ENCODE measurements at regions not wholly inside any gene's neighbourhood (a gene's known extent, or its start where the extent isn't known, plus 50 kb on each side); places are given as distances from the start of the nearest gene placed in this dataset.
"Not testable (repeated sequence)": the region's sequence is repeated elsewhere in the genome, so short reads cannot be mapped to it uniquely, and the experiment has no call there.

GRCh38 chr7:53383131-53383530 lies 347.7 kb downstream of the POM121L12 start:
- peak; percentile 44 for FAIRE-seq
- DNase-seq (ENCODE audit: low spot score) = peak; percentile 80

- FAIRE-seq; DNase-seq (ENCODE audit: low spot score): not testable (repeated sequence)
These were observed 349.8 kb downstream of the POM121L12 start for GRCh38 chr7:53385239-53385638.

DNA sequence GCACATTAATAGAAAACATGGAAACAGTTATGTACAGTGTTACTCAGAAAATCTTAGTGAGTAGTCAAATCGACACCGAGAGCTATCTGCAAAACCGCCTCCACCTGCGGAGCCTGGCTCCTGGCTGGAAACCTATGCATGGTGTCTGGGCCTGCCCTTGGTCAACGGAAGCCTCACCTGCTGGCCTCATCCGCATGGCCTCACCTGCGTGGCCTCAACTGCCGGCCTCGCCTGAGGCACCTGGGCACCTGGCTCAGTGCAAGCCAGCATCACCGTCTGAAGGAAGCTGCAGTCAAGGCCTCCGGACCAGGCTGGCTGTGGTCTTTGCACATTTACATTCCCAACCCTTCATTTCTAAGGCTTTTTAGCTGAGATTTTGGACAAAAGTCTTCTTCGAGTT lies 352.1 kb downstream of the POM121L12 start:
- DNase-seq (ENCODE audit: low spot score) = no peak
- no peak for FAIRE-seq

- DNase-seq (ENCODE audit: low spot score) = no peak
These were observed 362.5 kb downstream of the POM121L12 start for GRCh38 chr7:53397911-53398310.

GRCh38 chr7:53398566-53398965 lies 363.1 kb downstream of the POM121L12 start:
- FAIRE-seq (no peak), DNase-seq (ENCODE audit: low spot score) (no peak)

More at GRCh38 chr7:53397911-53398310, 362.5 kb downstream of the POM121L12 start:
- no peak for FAIRE-seq

GRCh38 chr7:53413021-53413420 lies 377.6 kb downstream of the POM121L12 start:
- FAIRE-seq (no peak), DNase-seq (ENCODE audit: low spot score) (no peak)

GRCh38 chr7:53415816-53416215 lies 380.4 kb downstream of the POM121L12 start:
- no peak for FAIRE-seq
- DNase-seq (ENCODE audit: low spot score) = no peak

DNA sequence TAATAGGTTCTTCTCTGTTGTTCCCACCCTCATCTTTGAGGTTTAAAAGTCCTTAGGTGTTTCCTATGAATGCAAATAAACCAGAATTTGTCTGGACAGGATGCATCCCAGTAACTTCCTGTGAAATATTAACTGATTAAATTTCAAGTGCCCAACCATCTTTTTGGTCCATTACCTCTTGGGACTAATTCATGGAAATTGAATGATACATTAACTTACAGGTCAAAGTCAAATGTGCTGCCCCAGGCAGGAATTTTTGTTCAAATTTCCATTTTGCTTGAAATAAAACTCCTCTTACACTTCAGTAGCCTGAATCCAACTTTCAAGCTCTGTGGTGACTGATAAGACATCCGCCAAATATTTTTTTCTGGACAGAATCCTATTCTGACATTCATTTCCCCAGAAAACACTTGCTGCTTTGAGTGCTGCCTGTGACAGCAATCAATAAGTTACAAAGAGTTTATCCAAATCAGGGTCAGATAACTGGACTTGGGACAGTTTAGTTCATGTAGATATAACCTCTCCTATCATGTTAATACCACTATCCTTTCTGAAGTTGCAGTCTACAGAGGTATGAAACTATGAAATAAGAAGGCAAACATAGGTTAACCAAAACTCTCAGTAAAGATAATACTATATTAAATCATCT lies 383.5 kb downstream of the POM121L12 start:
- FAIRE-seq (no peak), DNase-seq (ENCODE audit: low spot score) (no peak)

- DNase-seq (ENCODE audit: low spot score) (no peak), FAIRE-seq (no peak)
These were observed 385.1 kb downstream of the POM121L12 start for GRCh38 chr7:53420550-53420949.

DNA sequence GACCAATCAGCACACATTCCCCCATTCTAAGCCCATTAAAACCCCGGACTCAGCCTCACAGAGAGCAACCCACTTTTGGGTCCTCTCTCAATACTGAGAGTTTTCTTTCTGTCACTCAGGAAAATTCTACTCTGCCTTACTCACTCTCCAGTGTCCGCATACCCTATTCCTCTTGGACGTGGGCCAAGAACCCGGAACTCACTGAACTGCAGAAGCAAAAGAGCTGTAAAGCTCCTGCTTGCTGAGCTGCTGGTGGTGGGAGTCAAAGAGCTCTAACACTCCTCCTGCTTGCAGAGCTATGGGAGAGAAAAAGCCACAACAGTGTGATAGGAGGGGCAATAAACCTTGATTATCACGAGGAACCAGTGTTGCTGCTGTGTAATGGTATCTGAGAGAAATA lies 386.9 kb downstream of the POM121L12 start:
- DNase-seq (ENCODE audit: low spot score) = no peak
- FAIRE-seq = no peak

GRCh38 chr7:53426145-53426750 lies 390.8 kb downstream of the POM121L12 start:
- FAIRE-seq = no peak

DNA sequence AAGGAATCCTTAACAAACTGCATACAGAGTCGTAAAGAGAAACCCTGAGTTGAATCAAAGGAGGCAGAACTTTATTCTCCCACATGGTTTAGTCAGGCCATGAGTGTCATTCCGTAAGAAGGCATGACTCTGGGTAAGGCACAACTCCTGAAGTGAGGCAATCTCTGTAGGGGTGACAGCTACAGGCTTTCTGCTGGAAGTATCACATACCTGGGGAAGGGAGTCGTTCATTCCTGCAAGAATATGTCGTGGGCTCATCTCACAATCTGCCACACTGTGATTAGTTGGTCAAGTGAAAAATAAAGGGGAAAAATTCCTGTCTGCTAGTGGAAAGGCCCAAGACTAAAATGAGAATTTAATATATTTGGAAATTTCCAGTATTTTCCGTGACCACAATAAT lies 392.6 kb downstream of the POM121L12 start:
- DNase-seq (ENCODE audit: low spot score) = no peak
- no peak for FAIRE-seq

More at GRCh38 chr7:53426145-53426750, 390.8 kb downstream of the POM121L12 start:
- no peak for DNase-seq (ENCODE audit: low spot score)

- no peak for DNase-seq (ENCODE audit: low spot score)
- FAIRE-seq = no peak
These were observed 396.5 kb downstream of the POM121L12 start for GRCh38 chr7:53431901-53432300.

DNA sequence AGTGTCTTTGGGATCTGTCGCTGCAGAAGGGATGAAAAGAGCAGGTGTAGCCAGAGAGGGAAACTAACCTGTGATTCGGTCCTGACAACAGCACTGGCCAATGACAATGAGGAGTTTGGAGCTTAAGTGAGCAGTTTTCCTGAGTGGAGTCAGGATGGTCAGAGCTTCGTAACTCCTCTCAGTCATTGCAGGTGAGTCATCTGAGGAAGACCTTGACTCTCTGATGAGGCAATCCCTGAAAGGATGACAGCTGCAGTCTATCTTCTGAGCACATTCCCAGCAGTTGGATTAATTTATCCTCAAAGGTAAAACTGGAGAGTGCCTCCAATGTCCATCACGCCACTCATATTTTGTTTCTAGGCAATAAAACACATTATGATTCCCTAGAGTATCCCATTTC lies 401.9 kb downstream of the POM121L12 start:
- no peak for DNase-seq (ENCODE audit: low spot score)
- FAIRE-seq = no peak

DNA sequence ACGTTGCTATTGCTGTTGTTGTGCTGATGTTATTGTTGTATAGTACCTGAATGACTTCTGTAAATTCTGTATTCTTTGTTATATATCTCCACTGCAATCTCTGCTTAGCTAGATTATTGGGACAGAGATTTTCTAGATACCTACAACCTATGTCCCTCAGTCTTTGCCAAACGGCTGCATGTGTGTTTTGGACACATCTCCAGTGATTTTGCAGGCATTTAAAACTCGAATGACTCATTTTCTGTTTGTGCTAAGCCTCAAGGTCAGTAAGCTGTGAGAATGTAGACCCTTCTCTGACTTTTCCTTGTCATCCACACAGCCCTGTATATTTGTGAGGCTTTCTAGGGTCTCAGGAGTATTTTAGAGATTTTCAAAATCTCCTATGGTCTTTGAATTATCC lies 410.7 kb downstream of the POM121L12 start:
- FAIRE-seq = no peak

DNA sequence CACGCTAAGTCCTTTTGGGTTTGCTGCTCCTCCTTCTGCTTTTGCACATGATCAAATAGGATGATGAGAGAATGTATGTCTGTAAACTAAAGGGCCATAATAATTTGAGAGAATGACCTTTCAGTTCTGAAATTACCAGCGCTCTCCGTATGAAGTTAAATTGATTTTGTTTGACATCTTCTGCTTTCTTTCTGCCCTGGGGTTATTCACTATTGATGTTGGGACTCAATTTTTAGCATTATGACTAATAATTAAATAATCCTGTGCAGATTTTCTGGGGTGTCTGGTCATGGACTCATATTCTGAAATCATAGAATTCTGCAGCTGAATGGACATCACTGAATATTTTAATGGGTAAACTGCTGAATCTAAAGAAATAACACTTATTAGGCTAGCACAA lies 423.2 kb downstream of the POM121L12 start:
- DNase-seq (ENCODE audit: low spot score) = no peak
- FAIRE-seq = no peak

More for the DNA sequence above, 410.7 kb downstream of the POM121L12 start:
- DNase-seq (ENCODE audit: low spot score) = no peak

DNA sequence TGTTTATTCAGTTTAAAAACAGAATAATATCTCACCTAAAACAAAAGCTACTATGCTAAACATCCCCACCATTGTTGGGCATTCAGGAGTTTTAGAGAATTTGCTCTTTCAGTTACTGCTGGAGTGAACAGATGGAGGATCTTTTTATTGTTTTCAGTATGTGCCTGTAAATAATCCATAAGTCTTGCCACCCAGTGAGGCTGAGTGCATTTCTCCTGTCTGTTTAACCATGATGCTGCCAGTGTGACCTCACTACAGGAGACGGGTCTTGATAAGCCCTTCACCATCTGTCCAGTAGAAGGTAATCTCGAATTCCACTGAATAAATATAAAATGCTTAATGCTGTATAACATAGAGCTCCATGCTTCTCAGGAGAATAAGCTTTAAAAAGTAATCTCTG lies 430.9 kb downstream of the POM121L12 start:
- FAIRE-seq = no peak
- no peak for DNase-seq (ENCODE audit: low spot score)

DNA sequence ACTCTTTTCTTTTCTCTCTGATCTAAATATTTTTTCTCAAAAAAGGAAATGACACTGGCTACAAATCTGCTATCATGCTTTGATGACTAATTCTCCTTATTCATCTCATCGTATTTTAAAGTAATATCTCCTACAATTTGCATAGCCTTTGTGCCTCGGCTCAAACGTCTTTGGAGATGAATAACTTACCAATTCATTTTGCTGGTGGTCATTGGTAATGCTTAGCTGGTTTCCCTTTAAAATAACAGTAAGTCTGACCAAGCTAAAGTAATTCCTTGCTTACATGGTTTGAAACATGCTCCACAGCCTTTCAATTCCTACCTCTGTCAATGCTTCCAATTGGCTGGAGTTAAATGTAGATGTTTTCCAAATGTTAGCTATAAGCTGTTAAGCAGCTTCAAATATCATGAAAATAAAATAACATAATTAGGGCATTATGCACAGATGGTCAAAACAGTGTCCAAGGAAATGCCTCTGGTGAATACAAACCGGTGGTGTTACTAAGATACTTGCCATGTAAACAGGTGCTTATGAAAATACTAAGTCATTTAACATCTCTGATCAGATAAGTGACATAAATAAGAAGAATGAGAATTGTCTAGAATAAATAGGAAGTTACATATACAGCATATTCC lies 435.0 kb downstream of the POM121L12 start:
- no peak for DNase-seq (ENCODE audit: low spot score)

GRCh38 chr7:53473371-53473770 lies 437.9 kb downstream of the POM121L12 start:
- no peak for DNase-seq (ENCODE audit: low spot score)
- no peak for FAIRE-seq

More for the DNA sequence above, 435.0 kb downstream of the POM121L12 start:
- no peak for FAIRE-seq

GRCh38 chr7:53475776-53476175 lies 440.3 kb downstream of the POM121L12 start:
- no peak for FAIRE-seq
- no peak for DNase-seq (ENCODE audit: low spot score)

- no peak for DNase-seq (ENCODE audit: low spot score)
- FAIRE-seq = no peak
These were observed 441.1 kb downstream of the POM121L12 start for GRCh38 chr7:53476566-53476965.

GRCh38 chr7:53485354-53485753 lies 449.9 kb downstream of the POM121L12 start:
- FAIRE-seq (no peak), DNase-seq (ENCODE audit: low spot score) (no peak)

- DNase-seq (ENCODE audit: low spot score) = no peak
- no peak for FAIRE-seq
These were observed 455.6 kb downstream of the POM121L12 start for GRCh38 chr7:53491051-53491450.

Data from urothelium cell line (cell line).